ENCODE measurements at regions not wholly inside any gene's neighbourhood (a gene's known extent, or its start where the extent isn't known, plus 50 kb on each side); places are given as distances from the start of the nearest gene placed in this dataset.

- no peak for TF ChIP-seq CTCF (IDR thresholded peaks at IDR 0.05; ENCODE audit: extremely low read depth in 1 of 2, insufficient read depth in 1 of 2, low read depth in 1 of 2, low read length in 2 of 2)
- no peak for TF ChIP-seq POLR2AphosphoS5 (IDR thresholded peaks at IDR 0.05; ENCODE audit: insufficient read depth, low read depth, low read length)
- no peak for TF ChIP-seq POLR2A (IDR thresholded peaks at IDR 0.05; ENCODE audit: low read depth, low read length)
- TF ChIP-seq EZH2 (IDR thresholded peaks at IDR 0.05; ENCODE audit: borderline replicate concordance, low read depth, low read length, severe bottlenecking) = no peak
- no peak for TF ChIP-seq MYC (IDR thresholded peaks at IDR 0.05; ENCODE audit: low read depth, low read length)
- no peak for TF ChIP-seq JUN (IDR thresholded peaks at IDR 0.05; ENCODE audit: borderline replicate concordance, insufficient read depth, insufficient read length, low read depth)
- no peak for TF ChIP-seq MAX (IDR thresholded peaks at IDR 0.05; ENCODE audit: insufficient read depth, insufficient read length)
Observed at GRCh38 chr12:78550831-78551230, 313.7 kb upstream of the SYT1 start.
